ENCODE measurements at regions not wholly inside any gene's neighbourhood (a gene's known extent, or its start where the extent isn't known, plus 50 kb on each side); places are given as distances from the start of the nearest gene placed in this dataset.

DNA sequence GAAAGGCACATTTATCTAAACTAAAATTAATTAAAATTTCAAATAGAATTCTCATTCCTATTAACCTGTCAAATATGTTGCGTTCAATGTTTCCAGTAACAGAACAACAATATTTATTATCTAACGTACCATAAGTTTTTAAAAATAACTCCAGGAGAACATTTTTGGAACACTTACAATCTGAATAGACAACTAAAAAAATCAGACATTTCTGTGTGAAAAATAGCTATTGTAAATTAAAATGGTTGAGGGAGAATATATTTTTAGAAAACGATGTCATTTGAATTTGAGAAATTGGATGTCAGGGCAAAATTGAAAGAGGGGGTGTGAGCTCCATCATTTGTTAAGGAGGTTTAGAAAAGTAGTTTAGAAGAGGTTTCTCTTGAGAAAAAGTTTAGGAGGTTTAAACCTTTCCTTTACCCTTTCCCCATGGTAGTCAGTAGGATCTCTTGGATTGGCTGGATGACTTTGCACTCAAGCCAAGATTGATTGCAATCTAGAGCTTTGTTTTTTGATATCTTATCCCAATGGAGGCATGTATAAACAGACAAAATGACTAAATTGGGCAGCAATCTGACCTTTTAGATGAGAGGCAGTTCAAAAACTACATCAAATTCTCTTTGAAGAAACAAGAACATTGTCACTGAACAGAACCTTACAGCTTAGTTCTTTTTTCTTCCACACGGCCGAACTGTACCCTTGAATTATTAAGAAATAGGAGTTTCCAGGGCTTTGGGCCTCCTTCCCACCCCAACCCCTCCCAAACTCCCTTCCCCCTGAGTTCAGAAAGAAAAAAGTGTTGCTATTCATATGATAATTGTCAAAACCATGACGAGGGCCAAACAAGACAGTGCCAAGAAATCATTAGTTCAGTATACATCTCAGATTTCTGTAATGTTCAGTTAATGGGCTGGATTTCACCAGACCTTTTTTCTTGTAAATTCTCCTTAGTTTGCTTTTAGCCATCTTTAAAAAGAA lies 79.7 kb upstream of the CDIN1 start:
- no peak for DNase-seq

DNA sequence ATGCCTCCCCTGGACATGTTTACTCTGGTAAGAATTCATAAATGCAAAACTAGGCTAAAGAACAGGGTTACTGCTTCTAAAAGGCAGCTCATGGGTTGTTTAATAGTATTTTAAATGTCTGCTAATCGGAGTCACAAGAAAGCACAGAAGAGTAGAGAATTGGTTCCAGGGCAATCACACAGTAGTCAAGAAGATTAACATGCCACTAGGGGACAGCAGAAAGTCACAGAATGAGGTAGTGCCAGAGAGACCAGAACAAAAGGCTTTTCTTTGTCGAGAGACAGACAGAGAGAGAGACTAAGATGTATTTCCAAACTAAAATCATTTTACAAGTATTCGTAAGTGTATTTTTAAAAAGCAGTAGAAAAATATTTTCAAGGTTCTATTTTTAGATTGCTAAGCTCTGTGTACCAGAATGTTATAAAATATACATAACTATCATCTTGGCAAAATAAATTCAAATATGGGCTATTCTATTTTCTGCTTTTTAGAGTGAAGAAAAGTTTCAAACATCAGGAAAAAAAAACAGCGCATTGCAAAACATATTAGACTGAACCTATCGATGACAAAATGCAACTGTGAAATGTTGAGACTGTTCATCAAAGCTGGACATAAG lies 78.3 kb upstream of the CDIN1 start:
- peak; percentile 91 for DNase-seq

DNA sequence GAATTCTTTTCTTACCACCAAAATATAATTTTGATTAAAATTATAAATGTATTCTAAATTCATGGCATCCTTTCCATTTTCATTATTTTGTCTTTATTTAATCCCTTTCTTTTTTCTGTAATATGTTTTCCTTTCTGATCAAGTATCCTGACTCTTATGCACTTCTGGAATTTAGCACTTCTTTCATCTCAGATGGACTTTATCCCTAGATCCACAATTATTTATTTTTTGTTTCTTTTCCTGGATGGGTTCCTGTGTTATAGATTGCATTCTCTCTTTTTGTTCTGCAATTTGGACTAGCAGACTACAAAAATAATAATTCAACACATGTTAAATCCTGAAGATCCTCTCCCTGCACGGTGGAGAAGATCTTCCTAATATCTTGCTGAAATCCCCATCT lies 76.9 kb upstream of the CDIN1 start:
- no peak for DNase-seq

DNA sequence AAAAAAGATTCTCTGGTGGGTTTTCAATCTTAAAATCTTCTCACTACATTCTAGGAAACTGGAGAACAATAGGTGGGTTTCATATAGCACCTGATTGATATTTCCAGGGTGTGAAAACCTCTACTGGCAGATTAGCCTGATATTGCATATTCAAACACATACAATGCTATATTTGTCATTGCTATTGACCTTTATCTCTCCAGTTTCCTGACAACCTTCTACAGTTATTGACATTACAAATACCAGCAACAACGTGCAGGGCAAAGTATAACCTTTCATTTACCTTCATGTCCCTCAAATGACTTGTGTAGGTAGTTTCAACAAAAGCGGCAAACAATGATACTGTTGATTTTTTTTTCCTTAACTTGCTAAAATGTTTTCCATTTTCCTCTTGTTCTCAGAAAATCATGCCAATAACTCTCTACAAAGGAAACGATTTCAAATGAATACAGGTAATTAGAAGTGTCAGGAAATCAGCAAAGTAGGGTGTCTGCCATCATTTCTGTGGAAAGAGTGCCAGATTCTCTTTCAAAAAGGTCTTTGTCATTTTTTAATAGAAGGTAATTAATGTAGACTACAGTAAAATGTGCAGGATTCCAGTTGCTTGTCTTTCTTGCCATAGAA lies 72.6 kb upstream of the CDIN1 start:
- no peak for DNase-seq

DNA sequence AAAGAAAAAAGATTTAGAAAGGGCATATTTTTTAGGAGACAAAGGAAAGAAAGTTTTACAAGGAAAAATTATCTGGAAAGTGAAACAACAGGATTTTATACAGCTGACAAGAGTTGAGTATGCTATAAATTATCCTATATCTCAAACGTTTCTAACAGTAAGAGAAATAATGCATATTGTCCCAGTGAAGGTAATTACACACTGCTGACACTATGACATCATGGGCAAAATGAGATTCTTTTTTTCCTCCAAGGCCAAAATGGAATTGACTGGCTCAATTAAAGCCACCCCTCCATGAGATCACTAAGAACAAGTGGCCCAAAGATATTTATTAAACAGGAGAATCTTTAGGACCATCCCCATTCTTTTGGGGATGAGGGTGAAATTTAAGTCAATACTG lies 72.0 kb upstream of the CDIN1 start:
- no peak for DNase-seq

DNA sequence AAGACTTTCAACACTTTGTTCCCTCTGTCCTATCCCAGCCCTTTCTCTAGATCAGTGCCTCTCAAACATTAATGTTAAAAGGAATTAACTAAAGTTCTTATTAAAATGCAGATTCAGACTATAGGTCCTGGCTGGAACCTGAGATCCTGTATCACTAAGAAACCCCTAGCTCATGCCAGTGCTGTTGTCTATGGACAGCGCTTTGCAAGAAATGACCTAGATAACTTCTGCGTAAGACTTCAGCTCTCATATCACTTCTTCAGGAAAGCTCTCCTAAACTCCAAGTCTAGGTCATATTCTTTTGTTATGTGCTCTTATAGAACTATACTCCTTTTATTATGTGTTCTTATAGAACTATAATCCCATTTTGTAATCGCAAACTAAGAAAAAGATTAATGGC lies 67.8 kb upstream of the CDIN1 start:
- DNase-seq, result peak; percentile 10

DNA sequence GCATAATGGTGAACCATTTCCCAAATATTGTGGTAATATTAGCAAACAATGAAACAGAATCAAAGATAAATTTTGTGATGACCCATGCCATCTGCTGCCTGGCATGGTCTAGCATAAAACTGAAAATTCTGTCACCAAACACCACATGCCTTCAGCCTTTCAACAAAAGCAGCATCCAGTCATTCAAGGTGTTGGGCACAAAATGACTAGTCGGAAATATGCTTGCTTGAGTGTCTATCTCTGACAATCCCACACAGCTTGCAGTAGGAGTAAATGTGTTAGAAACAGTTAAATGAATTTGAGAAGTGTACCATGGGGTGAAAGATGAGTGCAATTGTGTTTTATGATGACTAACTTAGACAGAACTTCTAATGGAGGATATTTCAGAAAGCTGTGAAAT lies 61.7 kb upstream of the CDIN1 start:
- no peak for DNase-seq

DNA sequence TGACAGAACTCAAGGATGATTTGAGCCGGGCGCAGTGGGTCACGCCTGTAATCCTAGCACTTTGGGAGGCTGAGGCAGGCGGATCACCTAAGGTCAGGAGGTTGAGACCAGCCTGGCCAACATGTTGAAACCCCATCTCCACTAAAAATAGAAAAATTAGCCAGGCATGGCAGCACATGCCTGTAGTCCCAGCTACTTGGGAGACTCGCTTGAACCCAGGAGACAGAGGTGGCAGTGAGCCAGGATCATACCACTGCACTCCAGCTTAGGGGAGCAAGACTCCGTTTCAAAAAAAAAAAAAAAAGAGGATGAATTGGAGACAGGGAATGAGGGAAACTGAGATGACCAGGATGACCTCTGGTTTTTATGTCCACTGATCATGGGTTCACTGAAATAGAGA lies 60.4 kb upstream of the CDIN1 start:
- no peak for DNase-seq

DNA sequence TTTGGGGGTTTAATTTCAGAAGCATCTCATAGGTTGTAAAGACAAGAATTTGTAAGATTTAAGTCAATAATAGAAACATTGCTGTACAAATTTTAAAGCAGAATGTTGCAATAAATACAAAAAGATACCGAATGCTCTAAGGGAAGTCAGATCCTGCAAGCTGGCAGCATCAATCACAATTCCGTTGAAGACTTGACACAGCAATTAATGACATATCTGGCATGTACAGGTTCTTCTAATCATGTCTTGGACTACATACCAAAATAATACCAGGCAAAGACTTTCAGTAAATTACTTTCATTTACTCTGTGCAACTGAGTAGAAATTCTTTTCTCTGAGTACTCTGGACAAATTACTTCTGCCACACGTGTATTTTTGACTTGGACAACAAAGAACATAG lies 54.0 kb upstream of the CDIN1 start:
- DNase-seq, result no peak

DNA sequence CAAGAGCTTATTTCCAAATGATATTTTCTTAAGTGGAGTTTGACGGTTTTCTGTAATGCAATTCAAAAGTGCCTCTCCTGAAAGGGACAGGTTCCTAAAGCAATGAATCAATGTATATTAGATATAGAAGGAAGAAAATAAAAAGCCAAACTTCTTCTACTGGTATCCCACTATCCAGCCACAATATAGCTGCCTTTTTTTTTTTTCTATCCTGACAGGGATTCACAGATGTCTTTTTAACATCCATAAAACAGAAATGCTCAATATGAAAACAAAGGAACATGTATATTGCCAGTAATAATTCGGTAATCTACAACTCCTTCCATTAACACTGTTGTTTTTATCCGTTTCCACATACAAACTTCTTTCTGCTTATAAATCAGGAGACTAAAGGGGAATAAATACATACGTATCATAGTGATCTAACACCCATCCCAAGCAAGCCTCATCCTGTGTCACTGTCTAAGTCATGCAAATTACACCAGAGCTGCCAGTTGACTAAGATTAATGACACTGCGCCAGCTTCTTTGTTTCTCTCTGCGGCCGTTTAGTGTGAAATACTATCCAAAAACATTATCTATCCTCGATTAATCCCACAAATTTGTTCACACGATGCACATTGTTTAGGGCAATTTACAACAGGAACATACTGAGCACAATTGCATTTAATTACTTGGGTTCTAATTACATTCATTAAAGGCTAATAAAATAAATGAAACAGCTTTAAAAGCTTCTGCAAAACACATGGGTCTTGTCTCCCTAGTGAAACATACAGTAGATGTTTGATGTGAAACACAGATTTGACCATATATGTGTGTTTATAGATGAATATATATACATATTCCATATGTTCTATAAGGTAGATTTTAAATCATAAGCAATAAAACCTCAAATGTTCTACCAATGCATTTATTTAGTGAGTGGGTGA lies 51.9 kb upstream of the CDIN1 start:
- DNase-seq, result peak; percentile 89

DNA sequence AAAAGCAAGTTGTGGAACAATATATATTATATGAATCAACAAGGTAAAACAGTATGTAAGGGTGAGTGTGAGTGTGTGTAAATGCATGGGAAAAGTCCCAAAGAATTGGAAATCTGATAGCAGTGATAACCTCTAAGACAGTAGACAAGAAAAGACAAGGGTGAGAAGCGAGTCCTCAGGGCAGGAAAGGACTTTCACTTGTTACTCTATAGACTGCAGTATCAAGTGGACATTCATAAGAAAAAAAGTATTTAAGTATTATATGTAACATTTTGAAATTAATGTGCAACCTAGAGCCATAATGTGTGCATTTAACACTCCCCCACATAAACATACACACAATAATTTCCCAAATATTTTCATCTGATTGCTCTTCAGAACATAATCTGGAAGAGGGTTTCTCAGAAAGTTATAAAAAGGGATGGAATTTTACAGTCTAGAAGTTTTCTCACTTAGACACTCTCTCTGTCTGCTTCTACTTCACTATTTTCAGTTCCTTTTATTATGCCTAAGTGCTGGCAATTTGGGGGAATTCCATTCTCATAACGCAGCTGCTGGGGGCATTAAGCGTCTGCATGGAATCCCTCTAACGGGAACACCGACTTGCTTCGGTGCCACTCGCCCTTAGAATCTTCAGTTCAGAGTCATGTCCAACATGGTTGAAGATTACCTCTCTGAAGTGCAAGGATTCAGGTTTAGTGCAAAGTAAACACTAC lies 50.0 kb upstream of the CDIN1 start:
- no peak for DNase-seq

Data from NCI-H82 (cell line).